Nephron progenitor cell (in vitro differentiated cells): ENCODE measurements at regions not wholly inside any gene's neighbourhood (a gene's known extent, or its start where the extent isn't known, plus 50 kb on each side); places are given as distances from the start of the nearest gene placed in this dataset.

Experiments
- DNase-seq: peaks from one replicate; pipeline ENCODE4 v3.0.0; 2021
- H3K27ac Mint-ChIP-seq: 2 replicates; pipeline ENCODE4 v1.8.0; 2021; ENCODE audit warnings: mild to moderate bottlenecking, moderate library complexity, mixed read lengths
- H3K27me3 Mint-ChIP-seq: 2 replicates; pipeline ENCODE4 v1.8.0; 2021; ENCODE audit warnings: mild to moderate bottlenecking, low read depth, mixed read lengths; ENCODE audit not compliant: poor library complexity
- H3K36me3 Mint-ChIP-seq: 2 replicates; pipeline ENCODE4 v1.8.0; 2021; ENCODE audit warnings: low read depth, mixed read lengths
- H3K4me1 Mint-ChIP-seq: 2 replicates; pipeline ENCODE4 v1.8.0; 2021; ENCODE audit warnings: mixed read lengths
- H3K4me3 Mint-ChIP-seq: 2 replicates; pipeline ENCODE4 v1.8.0; 2021; ENCODE audit warnings: mild to moderate bottlenecking, moderate library complexity, mixed read lengths
- H3K9me3 Mint-ChIP-seq: 2 replicates; pipeline ENCODE4 v1.8.0; 2021; ENCODE audit warnings: mild to moderate bottlenecking, moderate library complexity, mixed read lengths
- CTCF ChIP-seq: fragments of 200-600 bp; sonication (generic); IDR thresholded peaks from 2 replicates; pipeline ENCODE4 v1.5.0; 2021; ENCODE audit warnings: antibody characterized with exemption

- peaks cover 4% of the 10 kb centered on the region for H3K27me3 Mint-ChIP-seq
- TF ChIP-seq CTCF: no peak
- H3K4me1 Mint-ChIP-seq: peaks cover 85% of the 10 kb centered on the region
- peak overlapping the region; percentile 96 for H3K27ac Mint-ChIP-seq
- H3K36me3 Mint-ChIP-seq: peaks cover 9% of the 10 kb centered on the region
- DNase-seq: no peak
- H3K4me3 Mint-ChIP-seq: no peak overlapping the region
- H3K9me3 Mint-ChIP-seq: peaks cover 4% of the 10 kb centered on the region
These were observed 77.5 kb upstream of the FAM171A1 start for GRCh38 chr10:15448598-15448997.

GRCh38 chr10:15445006-15445390 lies 73.9 kb upstream of the FAM171A1 start:
- no peak for TF ChIP-seq CTCF
- Mint-ChIP-seq H3K36me3 (peaks cover 9% of the 10 kb centered on the region), H3K27ac (peak overlapping the region; percentile 97), H3K4me3 (peak overlapping the region; percentile 10), H3K9me3 (peaks cover 4% of the 10 kb centered on the region), H3K27me3 (peaks cover 4% of the 10 kb centered on the region), H3K4me1 (peaks cover 73% of the 10 kb centered on the region)
- DNase-seq: no peak

GRCh38 chr10:15444105-15445005 lies 73.3 kb upstream of the FAM171A1 start:
- no peak for DNase-seq
- Mint-ChIP-seq H3K9me3 (peaks cover 4% of the 10 kb centered on the region), H3K36me3 (peaks cover 9% of the 10 kb centered on the region), H3K27ac (peak overlapping the region; percentile 97), H3K4me1 (peaks cover 73% of the 10 kb centered on the region), H3K27me3 (peaks cover 4% of the 10 kb centered on the region), H3K4me3 (no peak overlapping the region)
- no peak for TF ChIP-seq CTCF

GRCh38 chr10:15442056-15442455 lies 71.0 kb upstream of the FAM171A1 start:
- H3K4me3 Mint-ChIP-seq: no peak overlapping the region
- H3K27me3 Mint-ChIP-seq: peaks cover 4% of the 10 kb centered on the region
- no peaks in the 10 kb centered on the region for H3K9me3 Mint-ChIP-seq
- peak overlapping the region; percentile 88 for H3K27ac Mint-ChIP-seq
- peaks cover 74% of the 10 kb centered on the region for H3K4me1 Mint-ChIP-seq
- H3K36me3 Mint-ChIP-seq: no peaks in the 10 kb centered on the region
- no peak for TF ChIP-seq CTCF
- no peak for DNase-seq

- peaks cover 68% of the 10 kb centered on the region for H3K4me1 Mint-ChIP-seq
- no peak for TF ChIP-seq CTCF
- H3K27me3 Mint-ChIP-seq: peaks cover 6% of the 10 kb centered on the region
- H3K9me3 Mint-ChIP-seq: peaks cover 3% of the 10 kb centered on the region
- peak overlapping the region; percentile 100 for H3K27ac Mint-ChIP-seq
- no peaks in the 10 kb centered on the region for H3K36me3 Mint-ChIP-seq
- peak overlapping the region; percentile 77 for H3K4me3 Mint-ChIP-seq
- DNase-seq: no peak
These were observed 69.2 kb upstream of the FAM171A1 start for GRCh38 chr10:15440204-15440711.
